CD4-positive, alpha-beta T cell treated with Interferon alpha-2 for 1 hour (primary cell): ENCODE measurements at regions not wholly inside any gene's neighbourhood (a gene's known extent, or its start where the extent isn't known, plus 50 kb on each side); places are given as distances from the start of the nearest gene placed in this dataset.
"Not testable (repeated sequence)": the region's sequence is repeated elsewhere in the genome, so short reads cannot be mapped to it uniquely, and the experiment has no call there.

ENCODE experiments used
- DNase-seq, 2 donors: peaks; one replicate each; pipeline ENCODE4 v3.0.0-alpha.2; 2020 to 2022

GRCh38 chr5:164145458-164145857 lies 640.0 kb downstream of the MAT2B start:
- DNase-seq = no peak

- DNase-seq = no peak
These were observed 640.8 kb downstream of the MAT2B start for GRCh38 chr5:164146223-164146622.

GRCh38 chr5:164148292-164148691 lies 642.9 kb downstream of the MAT2B start:
- no peak for DNase-seq

GRCh38 chr5:164152539-164152938 lies 647.1 kb downstream of the MAT2B start:
- DNase-seq = not testable (repeated sequence)

GRCh38 chr5:164153469-164154172 lies 648.2 kb downstream of the MAT2B start:
- no peak for DNase-seq

- DNase-seq = no peak
These were observed 665.4 kb downstream of the MAT2B start for GRCh38 chr5:164170814-164171213.

- no peak for DNase-seq
These were observed 669.7 kb downstream of the MAT2B start for GRCh38 chr5:164175083-164175482.

- no peak for DNase-seq
These were observed 674.0 kb downstream of the MAT2B start for GRCh38 chr5:164179406-164179805.

- no peak for DNase-seq
These were observed 676.2 kb downstream of the MAT2B start for GRCh38 chr5:164181604-164182003.

- DNase-seq = no peak
These were observed 678.7 kb downstream of the MAT2B start for GRCh38 chr5:164184158-164184557.

GRCh38 chr5:164185000-164185399 lies 679.6 kb downstream of the MAT2B start:
- DNase-seq = no peak

- DNase-seq = no peak
These were observed 681.1 kb downstream of the MAT2B start for GRCh38 chr5:164186550-164186949.

- DNase-seq = no peak
These were observed 682.4 kb downstream of the MAT2B start for GRCh38 chr5:164187785-164188184.

GRCh38 chr5:164188733-164189148 lies 683.3 kb downstream of the MAT2B start:
- no peak for DNase-seq

GRCh38 chr5:164191240-164191639 lies 685.8 kb downstream of the MAT2B start:
- no peak for DNase-seq

GRCh38 chr5:164202338-164202737 lies 696.9 kb downstream of the MAT2B start:
- DNase-seq = no peak

GRCh38 chr5:164203581-164204225 lies 698.3 kb downstream of the MAT2B start:
- no peak for DNase-seq

- no peak for DNase-seq
These were observed 699.0 kb downstream of the MAT2B start for GRCh38 chr5:164204338-164204946.

- DNase-seq = no peak
These were observed 700.8 kb downstream of the MAT2B start for GRCh38 chr5:164206196-164206595.

- no peak for DNase-seq
These were observed 702.2 kb downstream of the MAT2B start for GRCh38 chr5:164207646-164208045.

GRCh38 chr5:164210491-164210890 lies 705.1 kb downstream of the MAT2B start:
- no peak for DNase-seq

- no peak for DNase-seq
These were observed 709.3 kb downstream of the MAT2B start for GRCh38 chr5:164214698-164215097.

- DNase-seq = no peak
These were observed 712.0 kb downstream of the MAT2B start for GRCh38 chr5:164217464-164217863.

- DNase-seq = no peak
These were observed 715.1 kb downstream of the MAT2B start for GRCh38 chr5:164220522-164220921.
